VCaP (cell line): ENCODE measurements at regions not wholly inside any gene's neighbourhood (a gene's known extent, or its start where the extent isn't known, plus 50 kb on each side); places are given as distances from the start of the nearest gene placed in this dataset.

Experiments
- H3K27ac ChIP-seq: fragments of 450-650 bp; 2 replicates; pipeline ENCODE4 v1.5.1; 2017
- TF ChIP-seq, protein P1 (sequence below): fragments of 450-650 bp; conservative IDR thresholded peaks from 2 replicates; pipeline ENCODE4 v1.5.1; 2017; ENCODE audit warnings: mild to moderate bottlenecking, moderate library complexity

DNA sequence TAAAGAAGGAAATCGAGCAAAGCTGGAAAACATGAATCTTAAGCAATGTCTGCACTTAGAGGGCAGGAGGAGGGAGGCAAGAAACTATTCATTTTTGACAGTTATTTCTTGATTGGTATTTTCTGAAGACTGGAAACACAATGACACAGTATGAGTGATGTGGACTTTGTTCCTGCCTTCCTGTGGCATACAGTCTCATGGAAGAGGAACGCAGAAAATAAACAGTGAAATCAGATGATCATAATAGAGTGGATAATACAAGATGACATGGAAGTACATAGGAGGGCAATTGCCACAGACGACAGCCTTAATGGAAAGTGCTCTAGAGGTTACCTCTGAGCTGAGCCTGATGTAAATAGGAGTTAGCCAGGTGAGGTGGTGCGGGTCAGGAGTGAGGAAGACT, 140.4 kb upstream of the MAX start:
- H3K27ac ChIP-seq: no peak overlapping the region
- TF ChIP-seq, protein P1, sequence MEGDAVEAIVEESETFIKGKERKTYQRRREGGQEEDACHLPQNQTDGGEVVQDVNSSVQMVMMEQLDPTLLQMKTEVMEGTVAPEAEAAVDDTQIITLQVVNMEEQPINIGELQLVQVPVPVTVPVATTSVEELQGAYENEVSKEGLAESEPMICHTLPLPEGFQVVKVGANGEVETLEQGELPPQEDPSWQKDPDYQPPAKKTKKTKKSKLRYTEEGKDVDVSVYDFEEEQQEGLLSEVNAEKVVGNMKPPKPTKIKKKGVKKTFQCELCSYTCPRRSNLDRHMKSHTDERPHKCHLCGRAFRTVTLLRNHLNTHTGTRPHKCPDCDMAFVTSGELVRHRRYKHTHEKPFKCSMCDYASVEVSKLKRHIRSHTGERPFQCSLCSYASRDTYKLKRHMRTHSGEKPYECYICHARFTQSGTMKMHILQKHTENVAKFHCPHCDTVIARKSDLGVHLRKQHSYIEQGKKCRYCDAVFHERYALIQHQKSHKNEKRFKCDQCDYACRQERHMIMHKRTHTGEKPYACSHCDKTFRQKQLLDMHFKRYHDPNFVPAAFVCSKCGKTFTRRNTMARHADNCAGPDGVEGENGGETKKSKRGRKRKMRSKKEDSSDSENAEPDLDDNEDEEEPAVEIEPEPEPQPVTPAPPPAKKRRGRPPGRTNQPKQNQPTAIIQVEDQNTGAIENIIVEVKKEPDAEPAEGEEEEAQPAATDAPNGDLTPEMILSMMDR: no peak

DNA sequence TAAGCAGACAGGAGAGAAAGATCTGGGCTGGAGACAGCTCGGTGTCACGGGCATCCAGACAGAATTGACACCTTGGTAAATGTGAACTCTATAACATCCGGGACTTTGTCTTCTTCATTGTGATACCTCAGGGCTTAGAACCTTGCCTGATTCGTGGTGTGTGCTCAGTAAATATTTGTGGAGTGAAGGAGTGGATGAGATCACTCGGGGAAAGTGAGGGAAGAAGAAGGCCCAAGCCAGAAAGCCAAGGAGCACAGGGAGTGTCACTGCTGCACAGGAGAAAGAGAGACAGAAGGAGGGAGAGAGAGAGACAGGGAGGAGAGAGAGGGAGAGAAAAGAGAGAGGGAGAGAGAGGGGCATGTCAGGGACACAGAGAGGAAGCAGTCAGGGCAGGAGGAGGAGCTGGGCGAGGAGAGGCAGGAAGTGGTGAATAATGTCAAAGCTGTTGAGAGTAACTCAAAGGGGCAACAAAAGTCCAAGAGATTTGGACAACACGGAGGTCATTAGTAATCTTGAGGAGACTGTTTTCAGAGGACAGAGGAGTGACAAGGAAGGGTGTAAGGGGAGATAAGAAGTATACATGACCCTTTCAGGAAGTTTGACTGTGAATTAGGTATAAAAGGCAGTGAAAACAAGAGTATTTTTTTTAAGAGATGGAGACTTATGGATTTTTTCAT, 141.6 kb upstream of the MAX start:
- TF ChIP-seq, protein P1: no peak
- H3K27ac ChIP-seq: no peak overlapping the region

DNA sequence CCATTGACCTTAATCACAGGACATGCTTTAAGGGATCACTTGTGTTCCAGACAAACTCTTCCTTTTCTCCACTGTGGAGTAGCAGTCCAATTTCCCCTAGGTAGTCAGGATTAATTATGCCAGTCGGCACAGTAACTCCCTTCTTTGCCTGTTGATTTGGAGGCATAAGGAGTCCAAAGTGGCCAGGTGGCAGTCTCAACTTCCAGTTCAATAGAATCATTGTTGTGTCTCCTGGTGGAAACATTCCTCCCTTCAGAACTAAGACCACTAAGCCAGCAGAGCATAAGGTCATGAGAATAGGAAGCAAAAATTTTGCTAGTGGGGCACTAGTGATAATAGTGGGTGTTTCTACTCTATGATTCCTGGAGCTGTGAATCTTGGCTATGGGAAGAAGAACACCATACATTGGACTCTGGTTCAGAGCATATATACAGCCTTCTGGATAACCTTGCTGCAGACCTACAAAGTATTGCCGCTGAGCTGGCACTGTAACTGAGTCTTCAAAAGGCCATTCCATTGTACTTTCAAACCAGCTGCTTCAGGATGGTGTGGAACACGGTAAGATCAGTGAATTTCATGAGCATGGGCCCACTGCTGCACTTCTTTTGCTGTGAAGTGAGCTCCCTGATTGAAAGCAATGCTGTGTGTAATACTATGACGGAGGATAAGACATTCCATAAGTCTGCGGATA, 147.3 kb upstream of the MAX start:
- peak overlapping the region; percentile 56 for H3K27ac ChIP-seq
- TF ChIP-seq, protein P1: no peak

DNA sequence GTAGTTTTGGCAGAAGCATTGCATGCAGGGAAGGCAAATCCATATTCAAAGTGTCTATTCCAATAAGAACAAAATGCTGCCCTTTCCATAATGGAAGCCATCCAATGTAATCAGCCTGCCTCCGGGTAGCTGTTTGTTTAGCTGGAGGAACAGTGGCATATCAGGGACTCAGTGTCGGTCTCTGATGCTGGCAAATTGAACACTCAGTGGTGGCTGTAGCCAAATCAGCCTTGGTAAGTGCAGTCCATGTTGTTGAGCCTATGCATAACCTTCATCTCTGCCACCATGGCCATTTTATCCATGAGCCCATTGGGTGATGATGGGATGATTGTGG, 147.8 kb upstream of the MAX start:
- peak overlapping the region; percentile 56 for H3K27ac ChIP-seq
- TF ChIP-seq, protein P1: no peak

DNA sequence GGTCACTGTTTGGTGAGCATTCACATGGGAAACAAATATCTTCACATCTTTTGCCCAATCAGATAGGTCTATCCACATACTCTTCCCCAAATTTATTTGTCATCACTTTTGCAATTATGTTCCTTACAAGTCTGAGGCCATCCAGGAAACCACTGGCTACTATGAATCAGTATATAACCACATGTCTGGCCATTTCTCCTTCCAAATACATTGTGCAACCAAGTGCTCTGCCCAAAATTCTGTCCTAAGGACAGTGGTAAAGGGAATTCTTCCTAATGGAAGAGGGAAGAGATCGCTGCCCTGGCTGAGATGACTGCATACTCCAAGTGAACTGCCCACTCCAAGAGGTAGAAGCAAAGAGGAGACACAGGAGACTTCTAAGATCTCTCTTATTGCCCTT, 148.9 kb upstream of the MAX start:
- peak overlapping the region; percentile 56; the same call in 1 of the 2 replicates for H3K27ac ChIP-seq

DNA sequence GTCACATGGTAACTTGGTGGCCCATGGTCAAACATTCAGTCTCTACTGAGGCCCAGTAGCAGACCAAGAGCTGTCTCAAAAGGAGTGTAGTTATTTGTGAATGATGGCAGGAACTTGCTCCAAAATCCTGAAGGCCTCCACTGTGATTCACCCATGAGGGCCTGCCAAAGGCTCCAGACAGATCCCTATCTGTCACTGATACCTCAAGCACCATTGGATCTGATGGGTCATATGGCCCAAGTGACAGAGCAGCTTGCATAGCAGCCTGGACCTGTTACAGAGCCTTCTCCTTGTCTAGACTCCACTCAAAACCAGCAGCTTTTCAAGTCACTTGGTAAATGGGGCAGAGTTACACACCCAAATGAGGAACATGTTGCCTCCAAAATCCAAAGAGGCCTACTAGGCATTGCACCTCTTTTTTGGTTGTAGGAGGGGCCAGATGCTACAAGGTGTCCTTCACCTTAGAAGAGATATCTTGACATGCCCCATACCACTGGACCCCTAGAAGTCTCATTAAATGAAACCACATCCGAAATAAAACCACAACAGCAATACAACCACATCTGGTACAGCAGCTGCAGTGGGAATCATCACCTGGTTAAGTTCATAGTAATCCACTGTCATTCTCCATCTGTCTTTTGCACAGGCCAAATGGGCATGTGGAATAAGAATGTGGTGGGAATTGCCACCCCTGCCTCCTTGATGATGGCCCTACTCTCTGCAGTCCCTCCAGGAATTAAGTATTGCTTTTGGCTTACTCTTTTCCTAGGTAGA, 150.4 kb upstream of the MAX start:
- TF ChIP-seq, protein P1: no peak
- no peak overlapping the region for H3K27ac ChIP-seq

More for the DNA sequence above, 148.9 kb upstream of the MAX start:
- TF ChIP-seq, protein P1: no peak

DNA sequence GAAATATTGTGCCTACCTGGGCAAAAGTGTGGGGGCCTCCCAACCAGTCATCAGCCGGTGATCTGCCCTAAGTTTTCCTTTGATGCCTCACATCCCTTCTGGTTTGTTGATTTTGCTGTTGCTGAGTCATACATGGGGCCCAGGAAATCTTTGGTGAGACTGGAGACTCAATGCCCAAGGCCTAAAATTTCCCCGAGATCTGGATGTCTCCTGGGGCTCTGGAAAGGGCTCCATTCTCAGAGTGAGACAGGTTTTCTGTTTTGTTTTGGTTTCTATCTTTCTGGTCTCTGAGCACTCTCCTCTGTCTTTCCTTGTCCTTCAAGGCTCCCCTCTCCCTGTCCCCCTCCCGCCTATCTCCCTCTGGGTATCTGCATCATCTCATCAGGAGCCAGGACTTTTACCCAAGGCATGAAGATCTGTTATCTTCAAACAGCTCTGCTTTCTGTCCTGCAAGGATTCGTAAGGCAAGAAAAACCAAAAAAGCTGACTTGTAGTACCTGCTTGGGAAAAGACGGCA, 152.8 kb upstream of the MAX start:
- H3K27ac ChIP-seq: peak overlapping the region; percentile 86
- TF ChIP-seq, protein P1: no peak
